LNCAP (cell line): ENCODE measurements at regions not wholly inside any gene's neighbourhood (a gene's known extent, or its start where the extent isn't known, plus 50 kb on each side); places are given as distances from the start of the nearest gene placed in this dataset.
A peak's percentile ranks its signal among the peaks of the same experiment; 100 is the strongest.

ENCODE experiments used
- TF ChIP-seq, protein P1 (sequence below): fragments of 450-650 bp; IDR thresholded peaks from 2 replicates; pipeline ENCODE4 v1.5.1; 2017; ENCODE audit warnings: mild to moderate bottlenecking

DNA sequence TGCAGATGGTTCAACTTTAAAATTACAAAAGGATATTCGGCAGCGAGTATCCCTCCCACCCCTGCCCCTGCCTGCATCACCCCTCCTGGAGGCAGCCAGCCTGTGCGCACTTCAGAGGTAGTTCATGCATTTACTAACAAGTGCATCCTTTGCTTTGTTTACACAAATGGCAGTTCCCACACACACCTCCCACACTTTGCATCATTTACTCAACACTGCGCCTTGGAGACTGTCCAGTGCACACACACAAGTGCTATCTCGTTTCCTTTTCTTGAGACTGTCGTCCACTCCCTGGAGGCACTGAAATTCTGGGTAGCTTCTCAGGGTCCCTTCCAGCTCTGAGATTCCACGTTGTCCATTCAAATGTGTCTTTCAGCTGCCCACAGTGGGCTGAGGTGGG is 53.1 kb upstream of the VSX1 start:
- TF ChIP-seq, protein P1, sequence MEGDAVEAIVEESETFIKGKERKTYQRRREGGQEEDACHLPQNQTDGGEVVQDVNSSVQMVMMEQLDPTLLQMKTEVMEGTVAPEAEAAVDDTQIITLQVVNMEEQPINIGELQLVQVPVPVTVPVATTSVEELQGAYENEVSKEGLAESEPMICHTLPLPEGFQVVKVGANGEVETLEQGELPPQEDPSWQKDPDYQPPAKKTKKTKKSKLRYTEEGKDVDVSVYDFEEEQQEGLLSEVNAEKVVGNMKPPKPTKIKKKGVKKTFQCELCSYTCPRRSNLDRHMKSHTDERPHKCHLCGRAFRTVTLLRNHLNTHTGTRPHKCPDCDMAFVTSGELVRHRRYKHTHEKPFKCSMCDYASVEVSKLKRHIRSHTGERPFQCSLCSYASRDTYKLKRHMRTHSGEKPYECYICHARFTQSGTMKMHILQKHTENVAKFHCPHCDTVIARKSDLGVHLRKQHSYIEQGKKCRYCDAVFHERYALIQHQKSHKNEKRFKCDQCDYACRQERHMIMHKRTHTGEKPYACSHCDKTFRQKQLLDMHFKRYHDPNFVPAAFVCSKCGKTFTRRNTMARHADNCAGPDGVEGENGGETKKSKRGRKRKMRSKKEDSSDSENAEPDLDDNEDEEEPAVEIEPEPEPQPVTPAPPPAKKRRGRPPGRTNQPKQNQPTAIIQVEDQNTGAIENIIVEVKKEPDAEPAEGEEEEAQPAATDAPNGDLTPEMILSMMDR: no peak

DNA sequence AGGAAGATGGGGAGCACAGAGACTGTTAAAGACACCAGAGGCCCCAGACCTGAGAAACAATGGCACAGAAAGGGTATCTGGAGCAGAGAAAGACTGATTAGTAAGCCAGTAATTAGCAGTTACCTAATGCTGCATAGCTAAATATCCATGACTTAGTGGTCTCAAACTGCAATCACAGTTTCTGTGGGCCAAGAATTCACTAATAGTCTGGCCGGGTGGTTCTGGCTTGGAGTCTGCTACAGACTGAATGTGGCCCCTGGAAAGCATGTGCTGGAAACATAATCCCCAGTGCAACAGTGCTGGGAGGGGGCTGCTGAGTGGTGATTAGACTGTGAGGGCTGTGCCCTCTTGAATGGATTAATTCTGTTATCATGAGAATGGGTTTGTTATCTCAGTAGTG is 54.1 kb upstream of the VSX1 start:
- TF ChIP-seq, protein P1: no peak

DNA sequence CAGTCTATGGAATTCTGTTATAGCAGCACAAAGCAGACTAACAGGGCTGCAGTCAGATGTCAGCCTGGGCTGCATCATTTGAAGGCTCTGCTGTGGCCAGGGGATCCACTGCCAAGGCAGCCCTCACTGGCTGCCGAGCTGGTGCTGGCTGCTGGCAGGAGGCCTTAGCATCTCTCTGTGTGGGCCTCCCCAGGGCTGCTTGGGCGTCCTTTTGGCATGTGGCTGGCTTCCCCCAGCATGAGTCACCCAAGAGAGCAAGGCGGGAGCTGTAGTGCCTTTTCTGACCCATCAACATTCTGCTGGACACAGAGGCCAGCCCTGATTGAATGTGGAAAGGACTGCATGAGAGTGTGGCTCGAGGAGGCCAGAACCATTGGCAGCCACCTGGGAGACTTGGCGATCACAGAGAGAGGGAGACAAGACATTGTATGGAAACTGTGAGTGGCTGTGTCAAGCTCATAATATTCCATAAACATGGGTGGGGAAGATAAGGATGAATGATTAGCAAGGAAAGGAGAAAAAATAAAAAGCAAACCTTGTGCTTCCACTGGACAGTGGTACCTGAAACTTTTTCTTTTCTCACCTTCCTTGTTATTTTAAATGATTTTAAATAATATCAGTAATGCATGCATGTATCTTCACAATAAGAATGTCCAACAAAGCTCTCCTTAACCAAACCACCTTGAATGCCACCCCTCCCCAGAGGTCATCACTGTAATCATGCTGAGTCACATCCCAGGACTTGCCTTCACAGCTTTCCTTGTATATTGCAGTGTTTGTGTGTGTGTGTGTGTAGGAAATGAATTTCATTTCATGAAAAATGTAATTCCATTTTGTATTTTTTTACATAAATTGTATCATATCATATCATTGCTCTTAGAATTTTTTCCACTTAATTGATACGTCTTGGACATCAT is 55.0 kb upstream of the VSX1 start:
- TF ChIP-seq, protein P1: no peak

DNA sequence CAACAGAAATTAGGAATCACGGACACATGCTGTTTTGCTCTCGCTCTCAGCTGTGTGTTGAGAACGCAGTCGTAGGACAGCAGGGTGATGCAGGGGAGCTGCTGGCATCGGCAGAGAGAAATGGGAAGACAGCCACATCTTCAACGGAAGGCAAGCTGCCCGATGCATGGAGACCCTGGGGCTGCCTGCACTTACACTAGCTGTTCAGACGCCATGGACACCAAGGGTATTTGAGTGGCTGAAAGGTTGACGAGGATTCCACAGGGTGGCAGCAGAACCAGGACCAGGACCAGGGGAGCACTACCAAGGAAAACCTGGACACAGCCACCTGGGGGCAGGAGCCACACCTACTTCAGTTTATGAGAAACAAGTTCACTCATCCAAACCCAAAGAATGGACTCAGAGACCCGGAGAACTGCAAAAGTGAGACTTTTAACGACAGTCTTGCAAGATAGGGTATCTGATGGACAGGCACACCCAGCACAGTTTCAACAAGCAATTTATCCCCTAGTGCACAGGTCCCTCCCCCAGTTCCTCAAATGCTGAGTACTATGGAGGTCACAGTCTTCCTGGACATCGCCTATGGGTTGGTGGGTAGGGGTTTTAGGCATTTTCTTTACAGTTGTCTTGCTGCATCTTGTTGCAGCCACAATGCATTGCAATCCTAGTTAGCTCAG is 56.3 kb upstream of the ENTPD6 start:
- TF ChIP-seq, protein P1: peak; percentile 80

DNA sequence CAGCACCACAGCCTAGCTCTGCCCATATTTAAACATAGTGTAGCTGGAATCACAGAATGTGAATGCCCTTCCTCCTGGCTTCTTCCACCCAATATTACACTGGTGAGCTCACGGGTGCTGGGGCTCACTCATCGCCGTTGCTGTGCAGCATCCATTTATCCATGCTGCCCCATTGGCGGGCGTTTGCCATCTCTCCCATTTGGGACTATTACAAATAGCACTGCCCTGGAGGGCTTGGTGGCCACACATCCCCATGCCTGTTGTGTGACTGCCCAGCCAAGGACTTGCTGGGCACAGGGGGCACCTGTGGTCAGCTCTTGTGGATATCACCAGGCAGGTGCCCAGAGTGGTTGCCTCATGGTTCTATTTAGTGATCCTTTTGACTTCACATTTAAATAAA is 54.5 kb upstream of the ENTPD6 start:
- TF ChIP-seq, protein P1: no peak

DNA sequence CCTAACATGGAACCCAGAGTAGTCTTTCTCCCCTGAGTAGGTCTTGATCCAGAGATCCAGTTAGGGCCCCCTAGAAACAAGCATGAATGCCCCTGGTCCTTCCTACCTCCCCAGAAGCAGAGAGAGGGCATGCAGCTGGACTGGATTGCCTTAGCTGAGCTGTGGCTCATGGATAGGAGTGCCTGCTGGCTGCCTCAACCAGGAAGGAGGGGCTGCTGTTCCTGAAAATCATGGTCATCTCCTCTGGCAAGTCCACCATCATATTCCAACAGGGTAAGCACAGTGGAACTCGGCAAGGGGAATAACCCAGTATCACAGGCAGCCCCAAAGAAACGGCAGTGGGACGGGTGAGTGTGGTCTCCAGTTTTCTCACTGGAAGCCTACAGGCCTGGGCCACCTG is 53.1 kb upstream of the ENTPD6 start:
- TF ChIP-seq, protein P1: no peak

DNA sequence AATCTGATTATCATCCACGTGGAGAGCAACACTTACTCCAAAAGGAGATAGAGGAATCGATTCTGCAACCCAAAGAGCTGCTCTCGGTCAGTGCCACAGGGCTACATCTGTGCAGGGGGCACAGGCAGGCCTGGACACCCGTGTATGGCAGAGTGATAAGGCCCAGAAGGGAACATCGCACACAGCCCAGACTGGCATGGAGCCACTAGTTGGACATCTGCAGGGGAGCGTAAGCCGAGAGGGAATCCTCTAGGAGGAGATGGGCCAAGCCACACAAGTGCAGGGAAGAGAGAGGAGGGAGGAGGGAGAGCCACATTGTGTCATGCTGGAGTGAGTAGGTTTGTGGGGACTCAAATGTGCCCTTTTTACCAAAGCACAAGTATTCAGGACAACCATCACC is 50.4 kb upstream of the ENTPD6 start:
- TF ChIP-seq, protein P1: no peak
